ENCODE measurements at regions not wholly inside any gene's neighbourhood (a gene's known extent, or its start where the extent isn't known, plus 50 kb on each side); places are given as distances from the start of the nearest gene placed in this dataset.

- no peaks in the 10 kb centered on the region for H3K27me3 ChIP-seq (ENCODE audit: control insufficient read depth, insufficient read depth, low read length)
- H3K36me3 ChIP-seq (replicated peaks; ENCODE audit: control insufficient read depth, insufficient read depth, low read length): no peaks in the 10 kb centered on the region
- no peak for DNase-seq
- H3K4me3 ChIP-seq (ENCODE audit: insufficient read depth, low read depth, low read length): no peak overlapping the region
Observed at GRCh38 chr12:59185295-59185694, 265.0 kb upstream of the LRIG3 start.

- H3K36me3 ChIP-seq (replicated peaks; ENCODE audit: control insufficient read depth, insufficient read depth, low read length): no peaks in the 10 kb centered on the region
- DNase-seq: no peak
- H3K4me3 ChIP-seq (ENCODE audit: insufficient read depth, low read depth, low read length): no peak overlapping the region
- no peaks in the 10 kb centered on the region for H3K27me3 ChIP-seq (ENCODE audit: control insufficient read depth, insufficient read depth, low read length)
Observed at GRCh38 chr12:59182658-59183455, 262.6 kb upstream of the LRIG3 start.

- Histone ChIP-seq H3K4me3 (ENCODE audit: insufficient read depth, low read depth, low read length) (no peak overlapping the region), H3K27me3 (ENCODE audit: control insufficient read depth, insufficient read depth, low read length) (no peaks in the 10 kb centered on the region), H3K36me3 (replicated peaks; ENCODE audit: control insufficient read depth, insufficient read depth, low read length) (no peaks in the 10 kb centered on the region)
- DNase-seq: no peak
Observed at GRCh38 chr12:59182191-59182590, 261.9 kb upstream of the LRIG3 start.

GRCh38 chr12:59181196-59181777 lies 261.0 kb upstream of the LRIG3 start:
- no peak for DNase-seq
- Histone ChIP-seq H3K4me3 (ENCODE audit: insufficient read depth, low read depth, low read length) (no peak overlapping the region), H3K36me3 (replicated peaks; ENCODE audit: control insufficient read depth, insufficient read depth, low read length) (no peaks in the 10 kb centered on the region), H3K27me3 (ENCODE audit: control insufficient read depth, insufficient read depth, low read length) (no peaks in the 10 kb centered on the region)

- DNase-seq: no peak
- Histone ChIP-seq H3K36me3 (replicated peaks; ENCODE audit: control insufficient read depth, insufficient read depth, low read length) (no peaks in the 10 kb centered on the region), H3K27me3 (ENCODE audit: control insufficient read depth, insufficient read depth, low read length) (no peaks in the 10 kb centered on the region), H3K4me3 (ENCODE audit: insufficient read depth, low read depth, low read length) (no peak overlapping the region)
Observed at GRCh38 chr12:59179231-59179630, 258.9 kb upstream of the LRIG3 start.

GRCh38 chr12:59173695-59174094 lies 253.4 kb upstream of the LRIG3 start:
- Histone ChIP-seq H3K4me3 (ENCODE audit: insufficient read depth, low read depth, low read length) (no peak overlapping the region), H3K27me3 (ENCODE audit: control insufficient read depth, insufficient read depth, low read length) (no peaks in the 10 kb centered on the region), H3K36me3 (replicated peaks; ENCODE audit: control insufficient read depth, insufficient read depth, low read length) (no peaks in the 10 kb centered on the region)
- DNase-seq: no peak

- H3K4me3 ChIP-seq (ENCODE audit: insufficient read depth, low read depth, low read length): no peak overlapping the region
- H3K36me3 ChIP-seq (replicated peaks; ENCODE audit: control insufficient read depth, insufficient read depth, low read length): no peaks in the 10 kb centered on the region
- no peak for DNase-seq
- H3K27me3 ChIP-seq (ENCODE audit: control insufficient read depth, insufficient read depth, low read length): no peaks in the 10 kb centered on the region
Observed at GRCh38 chr12:59168647-59169046, 248.3 kb upstream of the LRIG3 start.

GRCh38 chr12:59166457-59166856 lies 246.2 kb upstream of the LRIG3 start:
- Histone ChIP-seq H3K36me3 (replicated peaks; ENCODE audit: control insufficient read depth, insufficient read depth, low read length) (no peaks in the 10 kb centered on the region), H3K27me3 (ENCODE audit: control insufficient read depth, insufficient read depth, low read length) (no peaks in the 10 kb centered on the region), H3K4me3 (ENCODE audit: insufficient read depth, low read depth, low read length) (no peak overlapping the region)
- no peak for DNase-seq

- H3K4me3 ChIP-seq (ENCODE audit: insufficient read depth, low read depth, low read length): no peak overlapping the region
- H3K27me3 ChIP-seq (ENCODE audit: control insufficient read depth, insufficient read depth, low read length): no peaks in the 10 kb centered on the region
- no peaks in the 10 kb centered on the region for H3K36me3 ChIP-seq (replicated peaks; ENCODE audit: control insufficient read depth, insufficient read depth, low read length)
- DNase-seq: no peak
Observed at GRCh38 chr12:59164991-59165718, 244.9 kb upstream of the LRIG3 start.

- no peak overlapping the region for H3K4me3 ChIP-seq (ENCODE audit: insufficient read depth, low read depth, low read length)
- no peak for DNase-seq
- H3K27me3 ChIP-seq (ENCODE audit: control insufficient read depth, insufficient read depth, low read length): no peaks in the 10 kb centered on the region
- no peaks in the 10 kb centered on the region for H3K36me3 ChIP-seq (replicated peaks; ENCODE audit: control insufficient read depth, insufficient read depth, low read length)
Observed at GRCh38 chr12:59164226-59164625, 243.9 kb upstream of the LRIG3 start.

- Histone ChIP-seq H3K36me3 (replicated peaks; ENCODE audit: control insufficient read depth, insufficient read depth, low read length) (no peaks in the 10 kb centered on the region), H3K4me3 (ENCODE audit: insufficient read depth, low read depth, low read length) (no peak overlapping the region), H3K27me3 (ENCODE audit: control insufficient read depth, insufficient read depth, low read length) (no peaks in the 10 kb centered on the region)
- DNase-seq: no peak
Observed at GRCh38 chr12:59158681-59159080, 238.4 kb upstream of the LRIG3 start.

GRCh38 chr12:59158066-59158465 lies 237.8 kb upstream of the LRIG3 start:
- no peak overlapping the region for H3K4me3 ChIP-seq (ENCODE audit: insufficient read depth, low read depth, low read length)
- DNase-seq: no peak
- no peaks in the 10 kb centered on the region for H3K36me3 ChIP-seq (replicated peaks; ENCODE audit: control insufficient read depth, insufficient read depth, low read length)
- no peaks in the 10 kb centered on the region for H3K27me3 ChIP-seq (ENCODE audit: control insufficient read depth, insufficient read depth, low read length)

GRCh38 chr12:59155448-59155847 lies 235.1 kb upstream of the LRIG3 start:
- no peaks in the 10 kb centered on the region for H3K36me3 ChIP-seq (replicated peaks; ENCODE audit: control insufficient read depth, insufficient read depth, low read length)
- no peak for DNase-seq

GRCh38 chr12:59151243-59151642 lies 230.9 kb upstream of the LRIG3 start:
- Histone ChIP-seq H3K27me3 (ENCODE audit: control insufficient read depth, insufficient read depth, low read length) (no peaks in the 10 kb centered on the region), H3K36me3 (replicated peaks; ENCODE audit: control insufficient read depth, insufficient read depth, low read length) (no peaks in the 10 kb centered on the region), H3K4me3 (ENCODE audit: insufficient read depth, low read depth, low read length) (no peak overlapping the region)
- no peak for DNase-seq

More at GRCh38 chr12:59155448-59155847, 235.1 kb upstream of the LRIG3 start:
- Histone ChIP-seq H3K27me3 (ENCODE audit: control insufficient read depth, insufficient read depth, low read length) (no peaks in the 10 kb centered on the region), H3K4me3 (ENCODE audit: insufficient read depth, low read depth, low read length) (no peak overlapping the region)

All from H7 (cell line).